NCI-H2171 (cell line): ENCODE measurements at regions not wholly inside any gene's neighbourhood (a gene's known extent, or its start where the extent isn't known, plus 50 kb on each side); places are given as distances from the start of the nearest gene placed in this dataset.

ENCODE experiments used
- DNase-seq: peaks from one replicate; lab custom pipeline; 2025; lab: John Stamatoyannopoulos, UW

GRCh38 chr2:200212862-200213425 is 93.5 kb upstream of the SPATS2L start:
- DNase-seq, result peak; percentile 80

- no peak for DNase-seq
Measured at GRCh38 chr2:200216310-200216709, 90.2 kb upstream of the SPATS2L start.

- DNase-seq, result no peak
Measured at GRCh38 chr2:200217320-200217719, 89.2 kb upstream of the SPATS2L start.

GRCh38 chr2:200218645-200219044 is 87.8 kb upstream of the SPATS2L start:
- DNase-seq, result no peak

GRCh38 chr2:200219309-200220113 is 87.0 kb upstream of the SPATS2L start:
- DNase-seq, result peak; percentile 58

GRCh38 chr2:200220251-200220650 is 86.2 kb upstream of the SPATS2L start:
- DNase-seq, result no peak

GRCh38 chr2:200221055-200221955 is 85.2 kb upstream of the SPATS2L start:
- no peak for DNase-seq

- no peak for DNase-seq
Measured at GRCh38 chr2:200222791-200223190, 83.7 kb upstream of the SPATS2L start.

- no peak for DNase-seq
Measured at GRCh38 chr2:200223205-200223784, 83.2 kb upstream of the SPATS2L start.

- no peak for DNase-seq
Measured at GRCh38 chr2:200225951-200226350, 80.5 kb upstream of the SPATS2L start.

GRCh38 chr2:200226451-200227426 is 79.8 kb upstream of the SPATS2L start:
- no peak for DNase-seq

- DNase-seq, result no peak
Measured at GRCh38 chr2:200230716-200231115, 75.8 kb upstream of the SPATS2L start.

GRCh38 chr2:200235533-200235932 is 71.0 kb upstream of the SPATS2L start:
- no peak for DNase-seq

GRCh38 chr2:200239216-200239615 is 67.3 kb upstream of the SPATS2L start:
- no peak for DNase-seq

GRCh38 chr2:200242570-200242969 is 63.9 kb upstream of the SPATS2L start:
- DNase-seq, result no peak

GRCh38 chr2:200243441-200243840 is 63.1 kb upstream of the SPATS2L start:
- no peak for DNase-seq

GRCh38 chr2:200244111-200244510 is 62.4 kb upstream of the SPATS2L start:
- DNase-seq, result no peak

- DNase-seq, result no peak
Measured at GRCh38 chr2:200247494-200247893, 59.0 kb upstream of the SPATS2L start.

- no peak for DNase-seq
Measured at GRCh38 chr2:200252265-200253067, 54.0 kb upstream of the SPATS2L start.

GRCh38 chr2:200253639-200254038 is 52.9 kb upstream of the SPATS2L start:
- DNase-seq, result no peak
